GM18951 (cell line): ENCODE measurements at regions not wholly inside any gene's neighbourhood (a gene's known extent, or its start where the extent isn't known, plus 50 kb on each side); places are given as distances from the start of the nearest gene placed in this dataset.
"Not testable (repeated sequence)": the region's sequence is repeated elsewhere in the genome, so short reads cannot be mapped to it uniquely, and the experiment has no call there.

Source experiments
- POLR2A ChIP-seq: IDR thresholded peaks from 4 replicates; pipeline ENCODE4 v1.6.1; 2011; ENCODE audit warnings: mild to moderate bottlenecking; ENCODE audit not compliant: insufficient read length, insufficient read depth; ENCODE audit errors: extremely low read depth
- in situ Hi-C: fragments of 300-500 bp; cut with MboI; formaldehyde crosslinking; loops from one replicate; pipeline ENCODE4 v1.12.0; 2022; ENCODE audit warnings: low sequenced_read_pairs, mixed read lengths, inconsistent platforms; ENCODE audit not compliant: unreplicated experiment

- no peak for TF ChIP-seq POLR2A
- in situ Hi-C loops, result no loop called here
Observed at GRCh38 chr1:194419721-194420120, 1233.3 kb upstream of the B3GALT2 start.

GRCh38 chr1:194410756-194411155 is 1224.3 kb upstream of the B3GALT2 start:
- in situ Hi-C loops, result no loop called here
- no peak for TF ChIP-seq POLR2A

GRCh38 chr1:194407238-194407637 is 1220.8 kb upstream of the B3GALT2 start:
- in situ Hi-C loops, result not testable (repeated sequence)

- in situ Hi-C loops, result no loop called here
- TF ChIP-seq POLR2A, result no peak
Observed at GRCh38 chr1:194394676-194395075, 1208.3 kb upstream of the B3GALT2 start.

- no peak for TF ChIP-seq POLR2A
- in situ Hi-C loops, result no loop called here
Observed at GRCh38 chr1:194387531-194387930, 1201.1 kb upstream of the B3GALT2 start.

GRCh38 chr1:194378517-194378916 is 1192.1 kb upstream of the B3GALT2 start:
- no peak for TF ChIP-seq POLR2A
- in situ Hi-C loops, result no loop called here

- in situ Hi-C loops, result no loop called here
- TF ChIP-seq POLR2A, result no peak
Observed at GRCh38 chr1:194374649-194375048, 1188.2 kb upstream of the B3GALT2 start.

GRCh38 chr1:194372266-194372665 is 1185.9 kb upstream of the B3GALT2 start:
- in situ Hi-C loops, result no loop called here
- TF ChIP-seq POLR2A, result no peak

GRCh38 chr1:194369622-194370021 is 1183.2 kb upstream of the B3GALT2 start:
- no peak for TF ChIP-seq POLR2A
- in situ Hi-C loops, result no loop called here

- in situ Hi-C loops, result no loop called here
- no peak for TF ChIP-seq POLR2A
Observed at GRCh38 chr1:194369060-194369459, 1182.6 kb upstream of the B3GALT2 start.

GRCh38 chr1:194367121-194367520 is 1180.7 kb upstream of the B3GALT2 start:
- TF ChIP-seq POLR2A, result no peak
- in situ Hi-C loops, result no loop called here

- TF ChIP-seq POLR2A, result no peak
- in situ Hi-C loops, result no loop called here
Observed at GRCh38 chr1:194366705-194367104, 1180.3 kb upstream of the B3GALT2 start.

GRCh38 chr1:194362327-194362726 is 1175.9 kb upstream of the B3GALT2 start:
- in situ Hi-C loops, result no loop called here
- TF ChIP-seq POLR2A, result no peak

GRCh38 chr1:194361374-194362131 is 1175.1 kb upstream of the B3GALT2 start:
- in situ Hi-C loops, result no loop called here
- TF ChIP-seq POLR2A, result no peak

- no peak for TF ChIP-seq POLR2A
- in situ Hi-C loops, result no loop called here
Observed at GRCh38 chr1:194358208-194358581, 1171.8 kb upstream of the B3GALT2 start.

- in situ Hi-C loops, result not testable (repeated sequence)
Observed at GRCh38 chr1:194357573-194358207, 1171.3 kb upstream of the B3GALT2 start.
